DMS 273 (cell line): ENCODE measurements at regions not wholly inside any gene's neighbourhood (a gene's known extent, or its start where the extent isn't known, plus 50 kb on each side); places are given as distances from the start of the nearest gene placed in this dataset.

Source experiments
- DNase-seq: peaks from one replicate; lab custom pipeline; 2025; ENCODE audit not compliant: unreplicated experiment; lab: John Stamatoyannopoulos, UW

GRCh38 chr5:68960456-68960855 lies 133.4 kb upstream of the SLC30A5 start:
- DNase-seq = no peak

GRCh38 chr5:68960961-68961360 lies 132.9 kb upstream of the SLC30A5 start:
- DNase-seq = no peak

GRCh38 chr5:68961762-68962161 lies 132.1 kb upstream of the SLC30A5 start:
- no peak for DNase-seq

GRCh38 chr5:68962757-68963484 lies 130.9 kb upstream of the SLC30A5 start:
- peak; percentile 84 for DNase-seq

- DNase-seq = no peak
Measured at GRCh38 chr5:68964679-68965078, 129.1 kb upstream of the SLC30A5 start.

- DNase-seq = no peak
Measured at GRCh38 chr5:68965926-68966325, 127.9 kb upstream of the SLC30A5 start.

- no peak for DNase-seq
Measured at GRCh38 chr5:68966596-68966995, 127.2 kb upstream of the SLC30A5 start.

GRCh38 chr5:68968429-68968828 lies 125.4 kb upstream of the SLC30A5 start:
- DNase-seq = no peak

GRCh38 chr5:68970617-68971016 lies 123.2 kb upstream of the SLC30A5 start:
- no peak for DNase-seq

GRCh38 chr5:68973696-68974095 lies 120.1 kb upstream of the SLC30A5 start:
- no peak for DNase-seq

- DNase-seq = no peak
Measured at GRCh38 chr5:68983043-68983442, 110.8 kb upstream of the SLC30A5 start.

GRCh38 chr5:68983959-68984358 lies 109.9 kb upstream of the SLC30A5 start:
- no peak for DNase-seq

- peak; percentile 10 for DNase-seq
Measured at GRCh38 chr5:68991279-68992084, 102.3 kb upstream of the SLC30A5 start.

GRCh38 chr5:68994645-68995044 lies 99.2 kb upstream of the SLC30A5 start:
- DNase-seq = no peak

GRCh38 chr5:68995845-68996545 lies 97.8 kb upstream of the SLC30A5 start:
- no peak for DNase-seq

GRCh38 chr5:68999181-68999580 lies 94.6 kb upstream of the SLC30A5 start:
- DNase-seq = no peak

- DNase-seq = no peak
Measured at GRCh38 chr5:69000216-69000919, 93.4 kb upstream of the SLC30A5 start.

GRCh38 chr5:69000949-69001348 lies 92.9 kb upstream of the SLC30A5 start:
- no peak for DNase-seq

- no peak for DNase-seq
Measured at GRCh38 chr5:69001627-69002026, 92.2 kb upstream of the SLC30A5 start.

GRCh38 chr5:69004127-69004526 lies 89.7 kb upstream of the SLC30A5 start:
- no peak for DNase-seq

GRCh38 chr5:69004676-69005075 lies 89.1 kb upstream of the SLC30A5 start:
- DNase-seq = no peak
